ENCODE measurements at regions not wholly inside any gene's neighbourhood (a gene's known extent, or its start where the extent isn't known, plus 50 kb on each side); places are given as distances from the start of the nearest gene placed in this dataset.

GRCh38 chr11:95713428-95713827, 76.2 kb downstream of the FAM76B start:
- TF ChIP-seq CTCF (IDR thresholded peaks at IDR 0.05) = no peak
- intact Hi-C loops (cut with DNase I) = no loop called here
- H3K27ac ChIP-seq = no peak overlapping the region
- H3K36me3 ChIP-seq (ENCODE audit: insufficient read depth in 1 of 2, low read depth in 1 of 2) = no peaks in the 10 kb centered on the region
- ATAC-seq = no peak
- DNase-seq = no peak
- H3K4me1 ChIP-seq = no peaks in the 10 kb centered on the region
- no peak overlapping the region for H3K4me3 ChIP-seq
- no peaks in the 10 kb centered on the region for H3K9me3 ChIP-seq
- 85 to 89% (median 89%) methylated on average over 3 of the region's 3 CpGs for WGBS, 3 donors
- no peaks in the 10 kb centered on the region for H3K27me3 ChIP-seq (ENCODE audit: insufficient read depth in 3 of 3, low read length in 2 of 3)

GRCh38 chr11:95711945-95712221, 77.7 kb downstream of the FAM76B start:
- Histone ChIP-seq H3K36me3 (ENCODE audit: insufficient read depth in 1 of 2, low read depth in 1 of 2) (no peaks in the 10 kb centered on the region), H3K9me3 (no peaks in the 10 kb centered on the region), H3K4me3 (no peak overlapping the region), H3K27me3 (ENCODE audit: insufficient read depth in 3 of 3, low read length in 2 of 3) (no peaks in the 10 kb centered on the region), H3K27ac (no peak overlapping the region), H3K4me1 (no peaks in the 10 kb centered on the region)
- WGBS, 3 donors = 92 to 94% (median 92%) methylated on average over 3 of the region's 3 CpGs
- intact Hi-C loops (cut with DNase I) = no loop called here
- DNase-seq (no peak), ATAC-seq (no peak)
- TF ChIP-seq CTCF (IDR thresholded peaks at IDR 0.05) = no peak

GRCh38 chr11:95711162-95711944, 78.2 kb downstream of the FAM76B start:
- intact Hi-C loops (cut with DNase I) = no loop called here
- Histone ChIP-seq H3K36me3 (ENCODE audit: insufficient read depth in 1 of 2, low read depth in 1 of 2) (no peaks in the 10 kb centered on the region), H3K27ac (no peak overlapping the region), H3K27me3 (ENCODE audit: insufficient read depth in 3 of 3, low read length in 2 of 3) (no peaks in the 10 kb centered on the region), H3K4me1 (no peaks in the 10 kb centered on the region), H3K4me3 (no peak overlapping the region), H3K9me3 (no peaks in the 10 kb centered on the region)
- DNase-seq (no peak), ATAC-seq (no peak)
- 37 to 48% (median 42%) methylated on average over 7 of the region's 7 CpGs for WGBS, 3 donors
- no peak for TF ChIP-seq CTCF (IDR thresholded peaks at IDR 0.05)

- peaks cover 2% of the 10 kb centered on the region for H3K4me1 ChIP-seq
- H3K27ac ChIP-seq = no peak overlapping the region
- H3K4me3 ChIP-seq = no peak overlapping the region
- intact Hi-C loops (cut with DNase I) = loop anchor here in 1 of 2 donors (5.0 to 10.0 kb wide), 2 partner anchors 476 to 644 kb away; partner anchors contain the start of genes SESN3 and SRSF8
- DNase-seq = no peak
- TF ChIP-seq CTCF (IDR thresholded peaks at IDR 0.05) = no peak
- H3K36me3 ChIP-seq (ENCODE audit: insufficient read depth in 1 of 2, low read depth in 1 of 2) = no peaks in the 10 kb centered on the region
- no peaks in the 10 kb centered on the region for H3K9me3 ChIP-seq
- ATAC-seq = no peak
- WGBS, 3 donors = 95 to 100% (median 96%) methylated on average over 1 of the region's 1 CpG
- H3K27me3 ChIP-seq (ENCODE audit: insufficient read depth in 3 of 3, low read length in 2 of 3) = no peaks in the 10 kb centered on the region
Observed at GRCh38 chr11:95708681-95709080, 80.9 kb downstream of the FAM76B start.

- no peaks in the 10 kb centered on the region for H3K36me3 ChIP-seq (ENCODE audit: insufficient read depth in 1 of 2, low read depth in 1 of 2)
- no peak for TF ChIP-seq CTCF (IDR thresholded peaks at IDR 0.05)
- H3K4me1 ChIP-seq = peaks cover 2% of the 10 kb centered on the region
- no peak overlapping the region for H3K4me3 ChIP-seq
- no peak overlapping the region for H3K27ac ChIP-seq
- WGBS, 3 donors = 80 to 85% (median 85%) methylated on average over 7 of the region's 7 CpGs
- H3K9me3 ChIP-seq = no peaks in the 10 kb centered on the region
- no peak for ATAC-seq
- no peak for DNase-seq
- no peaks in the 10 kb centered on the region for H3K27me3 ChIP-seq (ENCODE audit: insufficient read depth in 3 of 3, low read length in 2 of 3)
- intact Hi-C loops (cut with DNase I) = loop anchor here in 1 of 2 donors (5.0 to 10.0 kb wide), 2 partner anchors 475 to 642 kb away; partner anchors contain the start of genes SESN3 and SRSF8
Observed at GRCh38 chr11:95706974-95707387, 82.6 kb downstream of the FAM76B start.
